HFFc6 (cell line): ENCODE measurements at regions not wholly inside any gene's neighbourhood (a gene's known extent, or its start where the extent isn't known, plus 50 kb on each side); places are given as distances from the start of the nearest gene placed in this dataset.

ENCODE experiments used
- DNase-seq: peaks from one replicate; pipeline ENCODE4 v3.0.0-alpha.2; 2018
- H3K27ac Mint-ChIP-seq: 2 replicates; pipeline ENCODE4 v1.8.0; 2020; ENCODE audit warnings: mild to moderate bottlenecking, mixed read lengths
- H3K27me3 Mint-ChIP-seq: 2 replicates; pipeline ENCODE4 v1.8.0; 2021; ENCODE audit warnings: mild to moderate bottlenecking, moderate library complexity, mixed read lengths; ENCODE audit not compliant: insufficient read depth
- H3K36me3 Mint-ChIP-seq: 2 replicates; pipeline ENCODE4 v1.8.0; 2021; ENCODE audit warnings: low read depth, mixed read lengths
- H3K4me1 Mint-ChIP-seq: 2 replicates; pipeline ENCODE4 v1.8.0; 2020; ENCODE audit warnings: low read depth, mixed read lengths
- H3K4me3 Mint-ChIP-seq: 2 replicates; pipeline ENCODE4 v1.8.0; 2020; ENCODE audit warnings: mild to moderate bottlenecking, moderate library complexity, mixed read lengths
- H3K9me3 Mint-ChIP-seq: 2 replicates; pipeline ENCODE4 v1.8.0; 2020; ENCODE audit warnings: mild to moderate bottlenecking, mixed read lengths
- CTCF ChIP-seq: fragments of 200-600 bp; sonication (generic); IDR thresholded peaks from 2 replicates; pipeline ENCODE4 v1.5.0; 2021; ENCODE audit warnings: antibody characterized with exemption, mild to moderate bottlenecking

- Mint-ChIP-seq H3K4me3 (no peak overlapping the region), H3K27ac (no peak overlapping the region), H3K9me3 (no peaks in the 10 kb centered on the region), H3K27me3 (no peaks in the 10 kb centered on the region), H3K36me3 (no peaks in the 10 kb centered on the region; the same call in 1 of the 2 replicates), H3K4me1 (peaks cover 17% of the 10 kb centered on the region)
- no peak for TF ChIP-seq CTCF
- DNase-seq = no peak
Measured at GRCh38 chr4:113849771-113850170, 88.2 kb upstream of the CAMK2D start.

- Mint-ChIP-seq H3K36me3 (no peaks in the 10 kb centered on the region), H3K27ac (no peak overlapping the region), H3K27me3 (no peaks in the 10 kb centered on the region), H3K4me3 (no peak overlapping the region), H3K4me1 (peaks cover 17% of the 10 kb centered on the region), H3K9me3 (no peaks in the 10 kb centered on the region)
- DNase-seq = no peak
- TF ChIP-seq CTCF = no peak
Measured at GRCh38 chr4:113847710-113848109, 86.2 kb upstream of the CAMK2D start.

GRCh38 chr4:113846433-113846832 lies 84.9 kb upstream of the CAMK2D start:
- no peaks in the 10 kb centered on the region for H3K36me3 Mint-ChIP-seq
- H3K4me3 Mint-ChIP-seq = no peak overlapping the region
- no peak for DNase-seq
- no peak overlapping the region for H3K27ac Mint-ChIP-seq
- no peaks in the 10 kb centered on the region for H3K9me3 Mint-ChIP-seq
- H3K27me3 Mint-ChIP-seq = no peaks in the 10 kb centered on the region
- TF ChIP-seq CTCF = no peak
- peaks cover 21% of the 10 kb centered on the region for H3K4me1 Mint-ChIP-seq

- no peaks in the 10 kb centered on the region for H3K9me3 Mint-ChIP-seq
- no peak for TF ChIP-seq CTCF
- peaks cover 33% of the 10 kb centered on the region for H3K4me1 Mint-ChIP-seq
- no peak overlapping the region for H3K4me3 Mint-ChIP-seq
- no peak overlapping the region for H3K27ac Mint-ChIP-seq
- H3K27me3 Mint-ChIP-seq = no peaks in the 10 kb centered on the region
- no peaks in the 10 kb centered on the region for H3K36me3 Mint-ChIP-seq
- DNase-seq = no peak
Measured at GRCh38 chr4:113845138-113845537, 83.6 kb upstream of the CAMK2D start.

GRCh38 chr4:113844369-113844768 lies 82.8 kb upstream of the CAMK2D start:
- TF ChIP-seq CTCF = no peak
- Mint-ChIP-seq H3K4me1 (peaks cover 31% of the 10 kb centered on the region), H3K4me3 (no peak overlapping the region), H3K27me3 (no peaks in the 10 kb centered on the region), H3K9me3 (no peaks in the 10 kb centered on the region), H3K36me3 (0 out of 2 replicates have a peak, but pooled peaks cover 3% of the 10 kb centered on the region), H3K27ac (no peak overlapping the region)
- DNase-seq = no peak

GRCh38 chr4:113840861-113841260 lies 79.3 kb upstream of the CAMK2D start:
- 0 out of 2 replicates have a peak, but pooled peaks cover 5% of the 10 kb centered on the region for H3K36me3 Mint-ChIP-seq
- no peaks in the 10 kb centered on the region for H3K9me3 Mint-ChIP-seq
- peaks cover 52% of the 10 kb centered on the region for H3K4me1 Mint-ChIP-seq
- no peak for TF ChIP-seq CTCF
- no peak overlapping the region for H3K27ac Mint-ChIP-seq
- no peaks in the 10 kb centered on the region for H3K27me3 Mint-ChIP-seq
- no peak overlapping the region for H3K4me3 Mint-ChIP-seq
- DNase-seq = peak; percentile 4
